H9 (cell line): ENCODE measurements at regions not wholly inside any gene's neighbourhood (a gene's known extent, or its start where the extent isn't known, plus 50 kb on each side); places are given as distances from the start of the nearest gene placed in this dataset.

ENCODE experiments used
- DNase-seq: peaks from one replicate; pipeline ENCODE4 v3.0.0-alpha.2; 2017
- H2AFZ ChIP-seq: one replicate; pipeline ENCODE4 v1.6.1; 2013; ENCODE audit warnings: mild to moderate bottlenecking, low read length, control low read depth, moderate library complexity
- H2AK5ac ChIP-seq: 2 replicates; pipeline ENCODE4 v1.6.1; 2013; ENCODE audit warnings: low read length, control low read depth, mixed read lengths; ENCODE audit not compliant: insufficient read length
- H2BK120ac ChIP-seq: one replicate; pipeline ENCODE4 v1.6.1; 2013; ENCODE audit warnings: low read depth, mild to moderate bottlenecking, low read length, control low read depth, inconsistent platforms; ENCODE audit not compliant: poor library complexity, severe bottlenecking
- H2BK12ac ChIP-seq: 2 replicates; pipeline ENCODE4 v1.6.1; 2013; ENCODE audit warnings: low read length, control low read depth, mixed read lengths, low read depth; ENCODE audit not compliant: insufficient read length
- H2BK15ac ChIP-seq: 2 replicates; pipeline ENCODE4 v1.6.1; 2013; ENCODE audit warnings: low read depth, low read length, control low read depth
- H2BK20ac ChIP-seq: one replicate; pipeline ENCODE4 v1.6.1; 2013; ENCODE audit warnings: low read depth, mild to moderate bottlenecking, low read length, control low read depth, inconsistent platforms; ENCODE audit not compliant: poor library complexity, severe bottlenecking
- H2BK5ac ChIP-seq: 2 replicates; pipeline ENCODE4 v1.6.1; 2013; ENCODE audit warnings: low read length, control low read depth, mixed read lengths; ENCODE audit not compliant: insufficient read length
- H3K14ac ChIP-seq: 2 replicates; pipeline ENCODE4 v1.6.1; 2013; ENCODE audit warnings: low read length, control low read depth; ENCODE audit not compliant: insufficient read depth
- H3K18ac ChIP-seq: 2 replicates; pipeline ENCODE4 v1.6.1; 2013; ENCODE audit warnings: low read depth, mild to moderate bottlenecking, mixed read lengths, low read length, control low read depth; ENCODE audit not compliant: insufficient read length
- H3K23ac ChIP-seq: 2 replicates; pipeline ENCODE4 v1.6.1; 2013; ENCODE audit warnings: low read length, control low read depth, mixed read lengths, low read depth; ENCODE audit not compliant: insufficient read length
- H3K23me2 ChIP-seq: 2 replicates; pipeline ENCODE4 v1.6.1; 2013; ENCODE audit warnings: low read depth, mild to moderate bottlenecking, mixed read lengths, low read length, control low read depth; ENCODE audit not compliant: insufficient read length, poor library complexity, severe bottlenecking
- H3K27ac ChIP-seq: 2 replicates; pipeline ENCODE4 v1.5.1; 2013; ENCODE audit warnings: low read length, control low read depth, mixed read lengths, low read depth; ENCODE audit not compliant: insufficient read length
- H3K27me3 ChIP-seq: 2 replicates; pipeline ENCODE4 v1.6.1; 2013; ENCODE audit warnings: low read length, control low read depth, inconsistent platforms; ENCODE audit not compliant: insufficient read depth
- H3K4ac ChIP-seq: 2 replicates; pipeline ENCODE4 v1.6.1; 2013; ENCODE audit warnings: low read depth, mild to moderate bottlenecking, control low read depth, inconsistent platforms, low read length, moderate library complexity
- H3K4me1 ChIP-seq: 2 replicates; pipeline ENCODE4 v1.6.1; 2013; ENCODE audit warnings: low read length, control low read depth, inconsistent platforms; ENCODE audit not compliant: insufficient read depth
- H3K4me2 ChIP-seq: 2 replicates; pipeline ENCODE4 v1.6.1; 2013; ENCODE audit warnings: low read length, control low read depth, mixed read lengths; ENCODE audit not compliant: insufficient read length, insufficient read depth
- H3K56ac ChIP-seq: 2 replicates; pipeline ENCODE4 v1.6.1; 2013; ENCODE audit warnings: low read depth, mild to moderate bottlenecking, mixed read lengths, low read length, control low read depth; ENCODE audit not compliant: insufficient read length
- H3K79me1 ChIP-seq: 2 replicates; pipeline ENCODE4 v1.6.1; 2013; ENCODE audit warnings: low read depth, mild to moderate bottlenecking, moderate library complexity, low read length, control low read depth, inconsistent platforms; ENCODE audit not compliant: insufficient read depth, poor library complexity, severe bottlenecking
- H3K79me2 ChIP-seq: 2 replicates; pipeline ENCODE4 v1.6.1; 2013; ENCODE audit warnings: low read length, control low read depth, inconsistent platforms; ENCODE audit not compliant: insufficient read depth
- H3K9ac ChIP-seq: 2 replicates; pipeline ENCODE4 v1.6.1; 2013; ENCODE audit warnings: low read length, control low read depth, mixed read lengths; ENCODE audit not compliant: insufficient read length; ENCODE audit errors: extremely low read depth
- H3K9me3 ChIP-seq: one replicate; pipeline ENCODE4 v1.6.1; 2013; ENCODE audit warnings: low read depth, low read length, inconsistent platforms; ENCODE audit not compliant: control insufficient read depth
- H3T11ph ChIP-seq: one replicate; pipeline ENCODE4 v1.6.1; 2013; ENCODE audit warnings: mild to moderate bottlenecking, low read length, control low read depth, inconsistent platforms
- H4K20me1 ChIP-seq: one replicate; pipeline ENCODE4 v1.6.1; 2013; ENCODE audit not compliant: control insufficient read depth, insufficient read length, insufficient read depth
- H4K5ac ChIP-seq: 2 replicates; pipeline ENCODE4 v1.6.1; 2013; ENCODE audit warnings: low read depth, mild to moderate bottlenecking, mixed read lengths, low read length, control low read depth; ENCODE audit not compliant: insufficient read length
- H4K8ac ChIP-seq: replicated peaks from 2 replicates; pipeline ENCODE4 v1.6.1; 2013; ENCODE audit warnings: low read length, control low read depth, mixed read lengths, low read depth; ENCODE audit not compliant: insufficient read length
- H4K91ac ChIP-seq: 2 replicates; pipeline ENCODE4 v1.6.1; 2013; ENCODE audit warnings: low read depth, mild to moderate bottlenecking, moderate library complexity, mixed read lengths, low read length, control low read depth; ENCODE audit not compliant: insufficient read length
- H3K27ac Mint-ChIP-seq, 3 experiments: 2 replicates in 2 of 3; 3 replicates in 1 of 3; pipeline ENCODE4 v1.8.0; 2020 to 2021; ENCODE audit warnings: mixed read lengths in 3 of 3, mild to moderate bottlenecking in 1 of 3, moderate library complexity in 1 of 3
- H3K27me3 Mint-ChIP-seq: 2 replicates; pipeline ENCODE4 v1.8.0; 2021; ENCODE audit warnings: low read depth, mild to moderate bottlenecking, moderate library complexity, mixed read lengths
- H3K36me3 Mint-ChIP-seq, 3 experiments: 2 replicates in 2 of 3; 3 replicates in 1 of 3; pipeline ENCODE4 v1.8.0; 2020 to 2021; ENCODE audit warnings: low read depth in 3 of 3, mixed read lengths in 3 of 3; ENCODE audit not compliant: insufficient read depth in 1 of 3
- H3K4me1 Mint-ChIP-seq, 2 experiments: 2 replicates each; pipeline ENCODE4 v1.8.0; 2020; ENCODE audit warnings: mixed read lengths in 2 of 2
- H3K4me3 Mint-ChIP-seq, 2 experiments: 2 replicates in 1 of 2; 3 replicates in 1 of 2; pipeline ENCODE4 v1.8.0; 2020 to 2021; ENCODE audit warnings: mild to moderate bottlenecking in 2 of 2, mixed read lengths in 2 of 2, moderate library complexity in 1 of 2
- H3K9me3 Mint-ChIP-seq, 2 experiments: 2 replicates in 1 of 2; 3 replicates in 1 of 2; pipeline ENCODE4 v1.8.0; 2020; ENCODE audit warnings: mild to moderate bottlenecking in 2 of 2, mixed read lengths in 2 of 2, moderate library complexity in 1 of 2
- CTCF ChIP-seq: fragments of 200-600 bp; sonication (generic); conservative IDR thresholded peaks from 3 replicates; pipeline ENCODE4 v1.8.0; 2021; ENCODE audit warnings: antibody characterized with exemption, mild to moderate bottlenecking
- WGBS: extraction: QIAGEN DNeasy Blood & Tissue Kit; methylation state at CpG from one replicate; pipeline ENCODE4 v1.1.7; 2013; ENCODE audit warnings: missing lambda C conversion rate, low lambda C conversion rate, mixed read lengths; ENCODE audit not compliant: insufficient read length; ENCODE audit errors: extremely low coverage; 5-methylcytosine and 5-hydroxymethylcytosine counted together

- Histone ChIP-seq H2BK15ac (no peak overlapping the region), H3K9me3 (no peaks in the 10 kb centered on the region), H2AFZ (no peak overlapping the region), H4K5ac (no peak overlapping the region), H3K23me2 (no peaks in the 10 kb centered on the region), H3K79me2 (no peaks in the 10 kb centered on the region), H3K23ac (no peak overlapping the region), H3K79me1 (no peaks in the 10 kb centered on the region), H4K20me1 (no peaks in the 10 kb centered on the region), H2AK5ac (no peak overlapping the region), H3K9ac (no peak overlapping the region), H2BK5ac (no peak overlapping the region), H3K14ac (no peak overlapping the region), H2BK12ac (no peak overlapping the region), H4K8ac (no peak overlapping the region), H2BK120ac (no peak overlapping the region), H3T11ph (no peak overlapping the region), H3K56ac (no peak overlapping the region), H3K4me1 (no peaks in the 10 kb centered on the region), H3K27ac (no peak overlapping the region), H4K91ac (no peak overlapping the region), H2BK20ac (no peak overlapping the region), H3K4me2 (no peak overlapping the region), H3K27me3 (no peaks in the 10 kb centered on the region), H3K18ac (no peak overlapping the region), H3K4ac (no peak overlapping the region)
- Mint-ChIP-seq H3K36me3 (peaks cover 3 to 29% (median 5%) of the 10 kb centered on the region in 3 experiments; a peak in 6 of 7 replicates), H3K4me3 (no peak overlapping the region), H3K27ac (no peak overlapping the region), H3K4me1 (peaks cover 0 to 4% of the 10 kb centered on the region in 2 experiments; a peak in 2 of 4 replicates), H3K27me3 (no peaks in the 10 kb centered on the region; the same call in 1 of the 2 replicates), H3K9me3 (peaks cover 15 to 16% of the 10 kb centered on the region in 2 experiments)
- TF ChIP-seq CTCF, result no peak
- WGBS, result no CpG with 5 or more reads among the region's 3 CpGs
- no peak for DNase-seq
These were observed 1097.5 kb upstream of the TMPRSS15 start for GRCh38 chr21:19501115-19501514.
